Trophoblast cell (in vitro differentiated cells and primary cell): ENCODE measurements at regions not wholly inside any gene's neighbourhood (a gene's known extent, or its start where the extent isn't known, plus 50 kb on each side); places are given as distances from the start of the nearest gene placed in this dataset.
"Not testable (repeated sequence)": the region's sequence is repeated elsewhere in the genome, so short reads cannot be mapped to it uniquely, and the experiment has no call there.

Experiments used
- DNase-seq, 2 donors: peaks; one replicate each; pipeline ENCODE4 v3.0.0-alpha.2; 2016
- H2AFZ ChIP-seq: 2 replicates; pipeline ENCODE4 v1.6.1; 2013; ENCODE audit warnings: low read length, moderate library complexity, mild to moderate bottlenecking; ENCODE audit not compliant: insufficient read depth, poor library complexity
- H2AK5ac ChIP-seq: 2 replicates; pipeline ENCODE4 v1.6.1; 2013; ENCODE audit warnings: mild to moderate bottlenecking, low read length
- H2BK120ac ChIP-seq: 2 replicates; pipeline ENCODE4 v1.6.1; 2013; ENCODE audit warnings: low read length, mild to moderate bottlenecking, moderate library complexity; ENCODE audit not compliant: insufficient read depth, poor library complexity
- H2BK12ac ChIP-seq: 2 replicates; pipeline ENCODE4 v1.6.1; 2013; ENCODE audit warnings: mild to moderate bottlenecking, low read length, moderate library complexity
- H2BK5ac ChIP-seq: 2 replicates; pipeline ENCODE4 v1.6.1; 2013; ENCODE audit warnings: low read length, low read depth, moderate library complexity, mild to moderate bottlenecking; ENCODE audit not compliant: poor library complexity
- H3K14ac ChIP-seq: 2 replicates; pipeline ENCODE4 v1.6.1; 2013; ENCODE audit warnings: mild to moderate bottlenecking, low read length
- H3K18ac ChIP-seq: 2 replicates; pipeline ENCODE4 v1.6.1; 2013; ENCODE audit warnings: mild to moderate bottlenecking, low read length
- H3K23ac ChIP-seq: 2 replicates; pipeline ENCODE4 v1.6.1; 2013; ENCODE audit warnings: low read length
- H3K27ac ChIP-seq: 2 replicates; pipeline ENCODE4 v1.5.1; 2013; ENCODE audit warnings: low read depth, mild to moderate bottlenecking, inconsistent platforms, low read length, moderate library complexity
- H3K27me3 ChIP-seq: 2 replicates; pipeline ENCODE4 v1.6.1; 2013; ENCODE audit warnings: inconsistent platforms, mild to moderate bottlenecking, low read length, moderate library complexity; ENCODE audit not compliant: insufficient read depth
- H3K36me3 ChIP-seq, 2 experiments: 1 replicate in 1 of 2; 2 replicates in 1 of 2; pipeline ENCODE4 v1.6.1; 2013; ENCODE audit warnings: low read length in 2 of 2, mild to moderate bottlenecking in 2 of 2, moderate library complexity in 1 of 2; ENCODE audit not compliant: insufficient read depth in 2 of 2, control insufficient read depth in 1 of 2
- H3K4ac ChIP-seq: 2 replicates; pipeline ENCODE4 v1.6.1; 2013; ENCODE audit warnings: low read depth, mild to moderate bottlenecking, low read length, moderate library complexity
- H3K4me1 ChIP-seq, 2 experiments: 1 replicate in 1 of 2; 2 replicates in 1 of 2; pipeline ENCODE4 v1.6.1; 2013; ENCODE audit warnings: low read length in 2 of 2, mild to moderate bottlenecking in 2 of 2, moderate library complexity in 1 of 2; ENCODE audit not compliant: insufficient read depth in 2 of 2, control insufficient read depth in 1 of 2
- H3K4me2 ChIP-seq: 2 replicates; pipeline ENCODE4 v1.6.1; 2013; ENCODE audit warnings: inconsistent platforms, mild to moderate bottlenecking, low read length, moderate library complexity
- H3K4me3 ChIP-seq: 2 replicates; pipeline ENCODE4 v1.5.1; 2013; ENCODE audit warnings: mild to moderate bottlenecking, low read depth, low read length, inconsistent platforms
- H3K79me1 ChIP-seq: one replicate; pipeline ENCODE4 v1.6.1; 2013; ENCODE audit warnings: low read length
- H3K79me2 ChIP-seq: 2 replicates; pipeline ENCODE4 v1.6.1; 2013; ENCODE audit warnings: low read length, mild to moderate bottlenecking; ENCODE audit not compliant: control insufficient read depth, insufficient read depth, poor library complexity
- H3K9ac ChIP-seq: 2 replicates; pipeline ENCODE4 v1.6.1; 2013; ENCODE audit warnings: mild to moderate bottlenecking, low read length
- H3K9me3 ChIP-seq: 2 replicates; pipeline ENCODE4 v1.6.1; 2013; ENCODE audit warnings: low read depth, mild to moderate bottlenecking, control low read depth, inconsistent platforms, low read length; ENCODE audit not compliant: insufficient read depth
- H4K12ac ChIP-seq: 2 replicates; pipeline ENCODE4 v1.6.1; 2013; ENCODE audit warnings: low read depth, mild to moderate bottlenecking, low read length, moderate library complexity
- H4K8ac ChIP-seq: 2 replicates; pipeline ENCODE4 v1.6.1; 2013; ENCODE audit warnings: low read depth, mild to moderate bottlenecking, low read length, moderate library complexity
- H4K91ac ChIP-seq: one replicate; pipeline ENCODE4 v1.6.1; 2013; ENCODE audit warnings: low read depth, mild to moderate bottlenecking, low read length, moderate library complexity
- WGBS: extraction: QIAGEN DNeasy Blood & Tissue Kit; methylation state at CpG from one replicate; pipeline ENCODE4 v1.1.7; 2013; ENCODE audit warnings: missing lambda C conversion rate; ENCODE audit not compliant: insufficient read length, insufficient coverage; ENCODE audit errors: extremely low coverage; 5-methylcytosine and 5-hydroxymethylcytosine counted together

DNA sequence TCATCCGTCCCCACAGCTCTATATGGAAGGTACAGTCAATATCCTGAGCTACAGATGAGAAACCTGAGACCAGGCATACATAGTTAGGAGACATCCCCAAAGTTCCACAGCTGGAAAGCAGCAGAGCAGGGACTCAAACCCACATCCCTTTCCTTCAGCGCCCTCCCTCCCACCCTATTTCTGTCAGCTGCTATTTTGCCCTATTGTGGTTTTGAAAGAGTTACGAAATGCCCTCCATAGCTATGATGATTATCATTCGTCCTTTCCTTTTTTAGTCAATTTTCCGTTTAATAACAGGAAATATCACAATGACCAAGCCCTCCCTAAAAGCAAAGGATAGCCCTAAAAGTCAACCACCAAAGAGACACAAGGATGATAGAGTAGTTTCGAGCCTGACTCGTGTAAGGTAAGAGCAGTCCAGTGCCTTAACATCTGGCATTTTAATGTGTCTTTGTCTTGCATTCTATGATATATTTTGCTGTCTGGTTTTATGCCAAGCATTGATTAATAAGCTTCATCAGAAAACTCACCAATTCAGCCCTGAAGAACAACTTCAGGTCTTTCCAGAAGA is 264.3 kb upstream of the NBPF12 start:
- H3K27me3 ChIP-seq, H4K12ac ChIP-seq, H2BK5ac ChIP-seq, H3K9ac ChIP-seq, H2BK120ac ChIP-seq, H4K8ac ChIP-seq, H3K4me2 ChIP-seq, H3K18ac ChIP-seq, H4K91ac ChIP-seq, H3K9me3 ChIP-seq, H3K14ac ChIP-seq, H3K4ac ChIP-seq, H3K79me1 ChIP-seq, H3K79me2 ChIP-seq, H3K27ac ChIP-seq, H3K4me1 ChIP-seq, H3K36me3 ChIP-seq, H2AK5ac ChIP-seq, H3K23ac ChIP-seq, H3K4me3 ChIP-seq, H2BK12ac ChIP-seq, H2AFZ ChIP-seq: not testable (repeated sequence)
- no CpG with 5 or more reads among the region's 7 CpGs for WGBS
- peak in 1 of 2 donors; percentile 2 for DNase-seq

DNA sequence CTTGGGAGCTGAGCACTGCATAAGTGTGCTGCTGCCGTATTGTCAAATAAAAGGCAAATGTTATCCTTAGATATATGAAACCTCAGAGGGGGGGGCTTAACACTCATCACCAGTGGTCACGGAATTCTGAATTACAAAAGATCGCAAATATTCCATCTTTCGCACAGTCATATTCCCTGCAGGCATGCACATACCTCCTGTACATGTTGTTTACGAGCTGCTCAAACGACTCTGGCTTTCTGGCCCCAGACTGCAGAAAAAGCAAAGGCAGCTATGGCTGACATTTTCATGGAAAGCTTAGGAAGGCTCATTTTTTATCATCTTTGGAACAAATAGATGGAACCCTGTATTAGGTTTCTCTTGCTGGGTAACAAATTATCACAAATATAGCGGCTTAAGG is 265.5 kb upstream of the NBPF12 start:
- not testable (repeated sequence) for H3K14ac ChIP-seq, H3K4ac ChIP-seq, H3K18ac ChIP-seq, H3K27me3 ChIP-seq, H3K9me3 ChIP-seq, H2AK5ac ChIP-seq, H4K8ac ChIP-seq, H2BK5ac ChIP-seq, H3K23ac ChIP-seq, H3K4me1 ChIP-seq, H4K91ac ChIP-seq, H3K79me1 ChIP-seq, H3K4me2 ChIP-seq, H2AFZ ChIP-seq, H4K12ac ChIP-seq, H3K79me2 ChIP-seq, H3K36me3 ChIP-seq, H3K9ac ChIP-seq, H2BK120ac ChIP-seq, H2BK12ac ChIP-seq, H3K27ac ChIP-seq, H3K4me3 ChIP-seq
- peak in 1 of 2 donors; percentile 24 for DNase-seq
- no CpG with 5 or more reads among the region's 7 CpGs for WGBS

DNA sequence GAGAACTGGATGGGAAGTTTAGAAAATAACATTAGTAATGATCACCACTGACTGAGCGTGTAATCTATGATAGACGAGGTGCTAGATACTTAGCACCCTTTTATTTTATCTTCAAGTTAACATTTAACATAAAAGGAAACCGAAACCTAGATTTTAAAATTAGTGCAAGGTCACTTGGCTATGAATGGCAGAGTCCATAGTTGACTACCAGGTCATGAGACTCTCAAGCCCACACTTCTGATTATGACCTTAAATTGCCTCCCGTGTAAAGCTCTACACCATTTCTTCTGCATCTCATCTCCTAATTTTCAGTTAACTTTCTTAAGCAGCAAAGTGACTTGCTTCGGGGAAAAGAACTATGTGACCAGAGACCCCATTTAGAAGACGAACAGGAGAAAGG is 266.5 kb upstream of the NBPF12 start:
- not testable (repeated sequence) for H3K9ac ChIP-seq, H3K4me3 ChIP-seq, H3K79me2 ChIP-seq, H2AK5ac ChIP-seq, H3K14ac ChIP-seq, H3K79me1 ChIP-seq, H3K36me3 ChIP-seq, H2AFZ ChIP-seq, H2BK5ac ChIP-seq, H3K4me2 ChIP-seq, H3K4ac ChIP-seq, H3K4me1 ChIP-seq, H4K12ac ChIP-seq, H3K27me3 ChIP-seq, H3K23ac ChIP-seq, DNase-seq, H2BK12ac ChIP-seq, H4K91ac ChIP-seq, H2BK120ac ChIP-seq, H3K27ac ChIP-seq, H3K18ac ChIP-seq, H4K8ac ChIP-seq, H3K9me3 ChIP-seq
- no CpG with 5 or more reads among the region's 6 CpGs for WGBS

DNA sequence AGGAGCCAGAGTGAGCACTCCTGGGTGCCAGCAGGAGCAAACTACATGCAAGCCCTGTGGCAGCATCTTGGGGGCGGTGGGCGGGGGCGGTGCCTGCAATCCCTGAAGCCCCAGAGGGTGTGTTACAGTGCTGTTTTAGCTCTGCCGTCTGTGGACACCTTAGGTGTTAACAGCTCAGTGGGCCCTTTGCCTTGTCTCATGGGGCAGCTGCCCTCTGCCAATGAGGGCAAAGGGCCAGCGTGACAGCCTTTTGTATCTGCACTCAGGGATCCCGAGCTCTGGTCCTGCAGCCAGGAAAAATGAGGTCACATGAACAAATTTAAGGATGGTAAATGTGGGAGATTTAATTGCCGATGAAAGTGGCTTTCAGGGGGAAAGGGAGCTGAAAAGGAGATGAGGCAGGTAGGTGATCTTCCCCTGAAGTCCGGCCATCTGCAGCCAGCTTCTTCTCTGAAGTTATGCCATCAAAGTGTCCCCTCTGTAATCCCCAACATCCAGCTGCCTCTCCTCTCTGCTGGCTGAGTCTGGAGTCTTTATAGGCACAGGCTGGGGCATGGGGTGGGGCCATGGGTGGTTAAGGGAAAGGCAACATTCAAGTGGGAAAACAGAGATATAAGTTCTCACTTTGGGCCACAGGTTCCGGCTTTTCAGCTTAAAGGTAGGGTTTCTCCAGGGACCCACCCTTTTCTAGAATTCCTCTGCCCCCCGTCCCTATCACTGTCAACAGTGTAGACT is 267.1 kb upstream of the NBPF12 start:
- not testable (repeated sequence) for H3K9ac ChIP-seq, H3K9me3 ChIP-seq, H3K79me2 ChIP-seq, H3K4me2 ChIP-seq, H2BK12ac ChIP-seq, H3K4me3 ChIP-seq, H3K14ac ChIP-seq, H3K4me1 ChIP-seq, H3K27me3 ChIP-seq, H3K79me1 ChIP-seq, H2BK120ac ChIP-seq, H3K4ac ChIP-seq, H3K23ac ChIP-seq, H3K36me3 ChIP-seq, H2AFZ ChIP-seq, H3K27ac ChIP-seq, H4K8ac ChIP-seq, H3K18ac ChIP-seq, DNase-seq, H2BK5ac ChIP-seq, H4K12ac ChIP-seq, H4K91ac ChIP-seq, H2AK5ac ChIP-seq
- WGBS, result no CpG with 5 or more reads among the region's 10 CpGs
